Small intestine (tissue), 7 donors: ENCODE measurements at regions not wholly inside any gene's neighbourhood (a gene's known extent, or its start where the extent isn't known, plus 50 kb on each side); places are given as distances from the start of the nearest gene placed in this dataset.

ENCODE experiments used
- DNase-seq, 2 donors: peaks; one replicate each; pipeline versions ENCODE4 v3.0.0 to v3.0.0-alpha.2; 2013
- FAIRE-seq: peaks from 2 replicates; lab custom pipeline; 2012; peaks lifted over from hg19 to GRCh38; lab: Jason Lieb, UNC
- H3K27ac ChIP-seq, 3 donors: one replicate each; pipeline ENCODE4 v1.5.1; 2013; ENCODE audit warnings: low read length in 2 of 3, mild to moderate bottlenecking in 2 of 3, control low read depth in 1 of 3, inconsistent platforms in 1 of 3, low read depth in 1 of 3, moderate library complexity in 1 of 3
- H3K27me3 ChIP-seq, 3 donors: one replicate each; pipeline ENCODE4 v1.6.1; 2013; ENCODE audit warnings: low read length in 3 of 3, inconsistent platforms in 1 of 3; ENCODE audit not compliant: control insufficient read depth in 3 of 3, insufficient read depth in 3 of 3
- H3K36me3 ChIP-seq, 3 donors: one replicate each; pipeline ENCODE4 v1.6.1; 2013; ENCODE audit warnings: low read length in 3 of 3, inconsistent platforms in 1 of 3, low read depth in 1 of 3, mild to moderate bottlenecking in 1 of 3, moderate library complexity in 1 of 3; ENCODE audit not compliant: control insufficient read depth in 3 of 3, insufficient read depth in 2 of 3
- H3K4me1 ChIP-seq, 3 donors: one replicate each; pipeline ENCODE4 v1.6.1; 2013; ENCODE audit warnings: low read length in 2 of 3, inconsistent platforms in 1 of 3, low read depth in 1 of 3, mild to moderate bottlenecking in 1 of 3, moderate library complexity in 1 of 3; ENCODE audit not compliant: control insufficient read depth in 3 of 3, insufficient read depth in 2 of 3
- H3K4me3 ChIP-seq, 3 donors: one replicate each; pipeline ENCODE4 v1.5.1; 2013; ENCODE audit warnings: low read length in 3 of 3, control low read depth in 1 of 3, inconsistent platforms in 1 of 3, low read depth in 1 of 3, mild to moderate bottlenecking in 1 of 3, moderate library complexity in 1 of 3
- H3K9me3 ChIP-seq, 2 donors: one replicate each; pipeline ENCODE4 v1.6.1; 2013; ENCODE audit warnings: low read depth in 1 of 2, low read length in 1 of 2; ENCODE audit not compliant: control insufficient read depth in 2 of 2, insufficient read depth in 1 of 2
- WGBS, 3 donors: extraction: QIAGEN DNeasy Blood & Tissue Kit; methylation state at CpG; one replicate each; pipeline ENCODE4 v1.1.7; 2013; 5-methylcytosine and 5-hydroxymethylcytosine counted together
- donor health status: healthy with polysubstance abuse.
- donor health status: control.
- donor health status: control.
- donor health status: Bipolar disorder and iron deficiency.
- donor health status: healthy.

GRCh38 chr10:57706016-57706415, 561.7 kb downstream of the IPMK start:
- 30 to 35% (median 35%) methylated on average over 1 of the region's 1 CpG for WGBS, 3 donors
- Histone ChIP-seq H3K27ac (no peak overlapping the region), H3K4me3 (no peak overlapping the region), H3K36me3 (no peaks in the 10 kb centered on the region), H3K9me3 (no peaks in the 10 kb centered on the region), H3K4me1 (no peaks in the 10 kb centered on the region), H3K27me3 (no peaks in the 10 kb centered on the region)
- no peak for FAIRE-seq
- DNase-seq: no peak

DNA sequence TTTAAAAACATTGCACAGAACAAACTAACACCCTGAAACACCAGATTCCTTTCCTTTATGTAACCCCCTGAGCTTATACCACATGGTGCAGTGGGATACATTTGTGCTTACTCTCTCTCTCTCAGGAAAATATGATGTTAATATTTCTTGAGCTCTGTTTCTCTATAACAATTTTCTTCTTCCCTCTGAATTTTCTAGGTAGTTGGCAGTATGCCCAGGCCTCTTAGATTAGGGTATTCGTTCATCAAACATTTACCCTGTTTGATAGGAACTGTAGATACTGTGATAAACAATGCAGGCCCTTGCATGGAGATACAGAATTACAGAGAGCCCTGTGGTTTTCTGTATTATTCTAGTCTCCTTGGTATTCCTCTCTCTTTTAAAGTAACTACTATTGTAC, 567.8 kb downstream of the IPMK start:
- H3K4me3 ChIP-seq: no peak overlapping the region
- FAIRE-seq (no peak), DNase-seq (no peak)
- H3K9me3 ChIP-seq: no peaks in the 10 kb centered on the region
- no peak overlapping the region for H3K27ac ChIP-seq
- no peaks in the 10 kb centered on the region for H3K36me3 ChIP-seq
- H3K4me1 ChIP-seq: peaks cover 0 to 7% (median 0%) of the 10 kb centered on the region in 3 donors
- H3K27me3 ChIP-seq: no peaks in the 10 kb centered on the region
- 7 to 23% (median 9%) methylated on average over 1 of the region's 1 CpG for WGBS, 3 donors

GRCh38 chr10:57696641-57697040, 571.1 kb downstream of the IPMK start:
- WGBS, 3 donors: 74 to 79% (median 75%) methylated on average over 1 of the region's 1 CpG
- Histone ChIP-seq H3K27me3 (no peaks in the 10 kb centered on the region), H3K4me1 (peaks cover 0 to 11% (median 0%) of the 10 kb centered on the region in 3 donors), H3K4me3 (no peak overlapping the region), H3K36me3 (no peaks in the 10 kb centered on the region), H3K9me3 (no peaks in the 10 kb centered on the region), H3K27ac (peak overlapping the region in 1 of 3 donors; percentile 52)
- FAIRE-seq (no peak), DNase-seq (peak in 1 of 2 donors; percentile 48)

DNA sequence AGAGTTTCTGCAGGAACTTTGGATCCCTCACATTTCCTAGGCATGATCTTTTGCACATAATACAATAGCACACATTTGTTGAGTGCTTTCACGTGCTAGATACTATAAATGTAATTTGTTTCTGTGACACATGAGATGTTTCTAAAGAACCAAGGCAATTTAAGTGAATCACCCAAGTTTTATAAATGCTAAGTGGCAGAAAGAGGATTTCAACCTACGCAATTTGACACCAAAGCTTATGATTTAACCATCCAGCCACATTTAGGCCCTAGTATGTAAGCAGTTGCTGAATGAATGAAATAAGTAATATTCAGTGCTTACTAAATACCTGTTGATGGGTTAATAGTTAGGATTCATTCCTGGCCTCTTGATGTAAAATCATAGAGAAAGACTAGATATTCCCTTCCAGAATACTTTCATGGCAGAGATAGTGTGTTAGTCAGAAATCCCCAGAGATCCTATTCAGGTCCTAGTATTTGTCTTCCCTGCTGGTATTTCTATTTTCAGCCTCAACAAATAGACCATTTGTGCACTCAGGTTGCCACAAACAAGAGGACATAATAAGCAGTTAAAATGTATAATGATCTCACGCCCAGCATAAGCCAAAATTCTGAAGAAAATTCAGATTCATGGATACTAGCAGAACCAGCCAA, 572.6 kb downstream of the IPMK start:
- DNase-seq (peak in 1 of 2 donors; percentile 31), FAIRE-seq (no peak)

GRCh38 chr10:57692255-57692980, 575.3 kb downstream of the IPMK start:
- FAIRE-seq (no peak), DNase-seq (no peak)
- Histone ChIP-seq H3K36me3 (no peaks in the 10 kb centered on the region), H3K27me3 (no peaks in the 10 kb centered on the region), H3K27ac (no peak overlapping the region), H3K4me3 (no peak overlapping the region), H3K4me1 (peaks cover 0 to 11% (median 0%) of the 10 kb centered on the region in 3 donors), H3K9me3 (no peaks in the 10 kb centered on the region)
- WGBS, 3 donors: 50 to 64% (median 62%) methylated on average over 2 of the region's 2 CpGs

More for the DNA sequence above, 572.6 kb downstream of the IPMK start:
- Histone ChIP-seq H3K27me3 (no peaks in the 10 kb centered on the region), H3K36me3 (no peaks in the 10 kb centered on the region), H3K4me1 (peaks cover 0 to 11% (median 0%) of the 10 kb centered on the region in 3 donors), H3K9me3 (no peaks in the 10 kb centered on the region), H3K27ac (peak overlapping the region in 1 of 3 donors; percentile 56), H3K4me3 (no peak overlapping the region)
- WGBS, 3 donors: 75 to 79% (median 75%) methylated on average over 3 of the region's 3 CpGs

GRCh38 chr10:57689596-57690297, 577.9 kb downstream of the IPMK start:
- Histone ChIP-seq H3K4me1 (peaks cover 0 to 4% (median 0%) of the 10 kb centered on the region in 3 donors), H3K9me3 (no peaks in the 10 kb centered on the region), H3K4me3 (no peak overlapping the region), H3K27ac (no peak overlapping the region), H3K36me3 (no peaks in the 10 kb centered on the region), H3K27me3 (no peaks in the 10 kb centered on the region)
- WGBS, 3 donors: 60 to 80% (median 78%) methylated on average over 5 of the region's 5 CpGs
- DNase-seq: no peak
- FAIRE-seq: no peak

DNA sequence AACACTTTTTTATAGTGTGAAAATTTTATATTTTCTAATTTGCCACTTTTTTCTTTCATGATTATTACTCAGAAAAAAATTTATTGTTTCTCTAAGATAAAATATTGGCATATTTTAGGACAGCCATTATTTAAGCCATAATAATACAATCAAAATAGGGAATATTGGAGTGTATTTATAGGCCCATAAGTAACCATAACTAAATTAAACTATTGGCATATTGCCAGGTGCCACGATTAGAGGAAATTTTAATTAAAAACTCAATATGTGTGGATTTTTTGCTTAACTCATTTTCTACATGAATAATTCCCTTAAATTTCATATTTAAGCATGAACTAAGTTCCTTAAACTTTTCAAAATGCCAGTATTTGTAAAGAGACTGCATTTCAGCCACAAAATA, 587.8 kb downstream of the IPMK start:
- H3K4me3 ChIP-seq: no peak overlapping the region
- no peaks in the 10 kb centered on the region for H3K4me1 ChIP-seq
- H3K27ac ChIP-seq: no peak overlapping the region
- no peaks in the 10 kb centered on the region for H3K36me3 ChIP-seq
- no peaks in the 10 kb centered on the region for H3K27me3 ChIP-seq
- DNase-seq (no peak), FAIRE-seq (no peak)
- H3K9me3 ChIP-seq: no peaks in the 10 kb centered on the region
- WGBS, 3 donors: 71 to 93% (median 77%) methylated on average over 1 of the region's 1 CpG

DNA sequence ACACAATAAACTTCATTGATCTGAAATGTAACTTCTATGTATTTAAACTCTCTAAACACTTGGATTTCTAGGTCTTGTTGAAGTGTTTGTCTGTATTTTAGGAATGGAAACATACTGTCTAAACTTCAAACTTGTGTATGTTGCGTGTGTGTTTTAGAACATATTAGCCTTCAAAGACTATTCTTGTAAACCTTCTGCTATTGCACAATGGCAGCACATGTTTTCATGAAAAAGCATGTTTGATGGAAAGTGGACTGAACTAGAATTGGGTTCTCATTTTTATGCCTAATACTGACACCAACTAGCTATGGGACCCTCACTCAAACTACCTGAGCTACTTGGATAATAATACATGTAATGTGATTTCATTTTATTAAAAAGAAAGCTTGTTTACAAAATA, 592.6 kb downstream of the IPMK start:
- Histone ChIP-seq H3K4me3 (no peak overlapping the region), H3K27ac (no peak overlapping the region), H3K4me1 (no peaks in the 10 kb centered on the region), H3K36me3 (no peaks in the 10 kb centered on the region), H3K27me3 (no peaks in the 10 kb centered on the region), H3K9me3 (no peaks in the 10 kb centered on the region)
- FAIRE-seq: no peak
- WGBS, 3 donors: 49 to 100% (median 96%) methylated on average over 1 of the region's 1 CpG
- DNase-seq: no peak
